Activated CD4-positive, CD25-positive, alpha-beta regulatory T cell treated with anti-CD3 and anti-CD28 coated beads, Interleukin-2, amount 50 U/mL, for 16 hours (primary cell): ENCODE measurements at regions not wholly inside any gene's neighbourhood (a gene's known extent, or its start where the extent isn't known, plus 50 kb on each side); places are given as distances from the start of the nearest gene placed in this dataset.

Experiments
- DNase-seq: peaks from one replicate; pipeline ENCODE4 v3.0.0-alpha.2; 2020; ENCODE audit warnings: low read depth, low spot score

- no peak for DNase-seq
Measured at GRCh38 chr20:60976913-60977312, 275.1 kb upstream of the CDH4 start.

GRCh38 chr20:60977901-60978300, 274.2 kb upstream of the CDH4 start:
- no peak for DNase-seq

- DNase-seq = no peak
Measured at GRCh38 chr20:60984666-60985065, 267.4 kb upstream of the CDH4 start.

- no peak for DNase-seq
Measured at GRCh38 chr20:60986506-60987156, 265.4 kb upstream of the CDH4 start.

- no peak for DNase-seq
Measured at GRCh38 chr20:60990061-60990460, 262.0 kb upstream of the CDH4 start.

GRCh38 chr20:60990643-60991042, 261.4 kb upstream of the CDH4 start:
- DNase-seq = no peak

- no peak for DNase-seq
Measured at GRCh38 chr20:60993433-60994044, 258.5 kb upstream of the CDH4 start.

GRCh38 chr20:60999250-60999649, 252.8 kb upstream of the CDH4 start:
- DNase-seq = no peak

GRCh38 chr20:61002090-61002489, 250.0 kb upstream of the CDH4 start:
- DNase-seq = no peak

GRCh38 chr20:61014491-61014890, 237.6 kb upstream of the CDH4 start:
- no peak for DNase-seq

GRCh38 chr20:61015602-61016001, 236.5 kb upstream of the CDH4 start:
- no peak for DNase-seq

- DNase-seq = no peak
Measured at GRCh38 chr20:61019322-61019721, 232.7 kb upstream of the CDH4 start.

- no peak for DNase-seq
Measured at GRCh38 chr20:61023612-61024011, 228.4 kb upstream of the CDH4 start.

GRCh38 chr20:61024390-61024789, 227.7 kb upstream of the CDH4 start:
- DNase-seq = no peak

- no peak for DNase-seq
Measured at GRCh38 chr20:61025536-61025935, 226.5 kb upstream of the CDH4 start.

GRCh38 chr20:61026173-61026572, 225.9 kb upstream of the CDH4 start:
- DNase-seq = no peak

- DNase-seq = no peak
Measured at GRCh38 chr20:61026731-61027130, 225.3 kb upstream of the CDH4 start.

- DNase-seq = no peak
Measured at GRCh38 chr20:61027218-61027617, 224.8 kb upstream of the CDH4 start.

- no peak for DNase-seq
Measured at GRCh38 chr20:61030130-61030529, 221.9 kb upstream of the CDH4 start.

- no peak for DNase-seq
Measured at GRCh38 chr20:61031101-61031830, 220.8 kb upstream of the CDH4 start.

GRCh38 chr20:61037498-61037897, 214.6 kb upstream of the CDH4 start:
- DNase-seq = no peak

- DNase-seq = no peak
Measured at GRCh38 chr20:61041481-61041880, 210.6 kb upstream of the CDH4 start.
